ENCODE measurements at regions not wholly inside any gene's neighbourhood (a gene's known extent, or its start where the extent isn't known, plus 50 kb on each side); places are given as distances from the start of the nearest gene placed in this dataset.

- TF ChIP-seq, protein P1, sequence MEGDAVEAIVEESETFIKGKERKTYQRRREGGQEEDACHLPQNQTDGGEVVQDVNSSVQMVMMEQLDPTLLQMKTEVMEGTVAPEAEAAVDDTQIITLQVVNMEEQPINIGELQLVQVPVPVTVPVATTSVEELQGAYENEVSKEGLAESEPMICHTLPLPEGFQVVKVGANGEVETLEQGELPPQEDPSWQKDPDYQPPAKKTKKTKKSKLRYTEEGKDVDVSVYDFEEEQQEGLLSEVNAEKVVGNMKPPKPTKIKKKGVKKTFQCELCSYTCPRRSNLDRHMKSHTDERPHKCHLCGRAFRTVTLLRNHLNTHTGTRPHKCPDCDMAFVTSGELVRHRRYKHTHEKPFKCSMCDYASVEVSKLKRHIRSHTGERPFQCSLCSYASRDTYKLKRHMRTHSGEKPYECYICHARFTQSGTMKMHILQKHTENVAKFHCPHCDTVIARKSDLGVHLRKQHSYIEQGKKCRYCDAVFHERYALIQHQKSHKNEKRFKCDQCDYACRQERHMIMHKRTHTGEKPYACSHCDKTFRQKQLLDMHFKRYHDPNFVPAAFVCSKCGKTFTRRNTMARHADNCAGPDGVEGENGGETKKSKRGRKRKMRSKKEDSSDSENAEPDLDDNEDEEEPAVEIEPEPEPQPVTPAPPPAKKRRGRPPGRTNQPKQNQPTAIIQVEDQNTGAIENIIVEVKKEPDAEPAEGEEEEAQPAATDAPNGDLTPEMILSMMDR (IDR thresholded peaks at IDR 0.05) = no peak
- no peak for TF ChIP-seq POLR2AphosphoS5 (IDR thresholded peaks at IDR 0.05)
Observed at GRCh38 chr5:155772009-155772662, 554.8 kb upstream of the SGCD start.
